ENCODE measurements at regions not wholly inside any gene's neighbourhood (a gene's known extent, or its start where the extent isn't known, plus 50 kb on each side); places are given as distances from the start of the nearest gene placed in this dataset.

DNA sequence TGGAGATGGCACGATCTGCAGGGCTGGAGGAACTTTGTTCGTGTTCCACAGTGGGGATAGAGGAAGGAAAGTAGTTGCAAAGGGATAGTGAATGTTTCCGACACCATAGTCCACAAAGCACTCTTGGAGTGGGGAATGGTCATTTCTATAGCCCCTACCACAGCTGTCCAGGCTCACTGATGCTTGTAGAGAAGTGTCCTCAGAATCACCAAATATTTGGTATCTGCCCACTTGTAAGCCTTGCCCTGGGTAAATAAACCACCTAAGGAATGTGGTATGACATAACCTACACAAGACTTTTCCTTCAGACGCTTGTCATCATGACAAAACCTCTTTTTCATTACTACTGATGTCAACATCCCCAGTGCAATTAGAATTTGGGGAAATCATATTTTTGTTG lies 686.5 kb upstream of the ARGLU1 start:
- Histone ChIP-seq H3K27me3 (ENCODE audit: control insufficient read depth in 1 of 2, insufficient read depth in 2 of 2, low read length in 2 of 2) (no peaks in the 10 kb centered on the region), H3K4me3 (ENCODE audit: low read depth in 1 of 2, low read length in 2 of 2) (no peak overlapping the region)

DNA sequence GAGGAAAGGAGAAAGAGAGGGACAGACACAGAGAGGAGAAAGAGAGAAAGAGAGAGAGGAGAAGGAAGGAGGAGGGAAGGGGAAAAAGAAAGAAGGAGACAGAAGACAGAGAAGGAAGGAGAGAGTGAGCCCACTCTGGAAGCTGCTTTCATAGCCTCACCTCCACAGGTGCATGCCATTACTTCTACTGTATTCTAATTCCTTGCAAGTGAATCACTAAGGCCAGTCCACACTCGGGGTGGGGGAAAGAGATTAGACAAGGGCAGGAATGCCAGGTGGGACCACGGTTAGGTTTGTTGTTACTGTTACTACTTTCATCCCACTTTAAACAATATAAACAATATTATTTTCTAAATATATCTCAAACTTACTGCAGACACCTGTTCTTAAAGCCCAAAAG lies 684.5 kb upstream of the ARGLU1 start:
- no peaks in the 10 kb centered on the region for H3K9me3 ChIP-seq (ENCODE audit: control insufficient read depth in 1 of 2, low read length in 2 of 2)
- no peak overlapping the region for H3K9ac ChIP-seq (ENCODE audit: low read depth in 1 of 2, low read length in 2 of 2)
- no peaks in the 10 kb centered on the region for H3K36me3 ChIP-seq (ENCODE audit: control insufficient read depth in 1 of 2, insufficient read depth in 2 of 2, low read length in 2 of 2)
- H3K27me3 ChIP-seq (ENCODE audit: control insufficient read depth in 1 of 2, insufficient read depth in 2 of 2, low read length in 2 of 2) = no peaks in the 10 kb centered on the region
- no peak overlapping the region for H3K27ac ChIP-seq (ENCODE audit: low read depth, low read length)
- no peak overlapping the region for H3K4me3 ChIP-seq (ENCODE audit: low read depth in 1 of 2, low read length in 2 of 2)
- H3K4me1 ChIP-seq (ENCODE audit: control insufficient read depth in 1 of 2, insufficient read depth in 2 of 2, low read length in 2 of 2) = no peaks in the 10 kb centered on the region

More for the DNA sequence above, 686.5 kb upstream of the ARGLU1 start:
- Histone ChIP-seq H3K9me3 (ENCODE audit: control insufficient read depth in 1 of 2, low read length in 2 of 2) (no peaks in the 10 kb centered on the region), H3K9ac (ENCODE audit: low read depth in 1 of 2, low read length in 2 of 2) (no peak overlapping the region), H3K4me1 (ENCODE audit: control insufficient read depth in 1 of 2, insufficient read depth in 2 of 2, low read length in 2 of 2) (no peaks in the 10 kb centered on the region), H3K36me3 (ENCODE audit: control insufficient read depth in 1 of 2, insufficient read depth in 2 of 2, low read length in 2 of 2) (no peaks in the 10 kb centered on the region), H3K27ac (ENCODE audit: low read depth, low read length) (no peak overlapping the region)

DNA sequence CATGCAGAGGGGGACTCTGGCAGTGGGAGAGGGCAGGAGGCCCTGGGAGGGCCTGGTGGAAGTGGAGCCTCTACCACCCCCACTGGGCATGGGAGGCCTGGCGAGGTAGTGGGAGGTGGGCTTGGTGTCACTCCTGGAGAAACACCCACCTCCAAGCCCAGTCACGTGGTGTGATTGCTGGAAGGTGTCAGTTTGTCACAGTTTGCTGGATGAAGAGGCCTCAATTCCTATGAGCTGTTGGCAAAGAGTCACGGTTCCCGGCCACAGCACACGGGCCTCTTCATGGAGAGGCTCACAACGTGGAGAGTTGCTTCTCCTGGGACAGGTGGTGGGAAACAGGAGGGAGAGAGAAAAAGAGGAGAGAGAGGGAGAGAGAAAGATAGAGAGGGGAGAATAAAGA lies 684.1 kb upstream of the ARGLU1 start:
- Histone ChIP-seq H3K27me3 (ENCODE audit: control insufficient read depth in 1 of 2, insufficient read depth in 2 of 2, low read length in 2 of 2) (no peaks in the 10 kb centered on the region), H3K4me1 (ENCODE audit: control insufficient read depth in 1 of 2, insufficient read depth in 2 of 2, low read length in 2 of 2) (no peaks in the 10 kb centered on the region), H3K9ac (ENCODE audit: low read depth in 1 of 2, low read length in 2 of 2) (no peak overlapping the region), H3K9me3 (ENCODE audit: control insufficient read depth in 1 of 2, low read length in 2 of 2) (no peaks in the 10 kb centered on the region), H3K4me3 (ENCODE audit: low read depth in 1 of 2, low read length in 2 of 2) (no peak overlapping the region), H3K27ac (ENCODE audit: low read depth, low read length) (no peak overlapping the region), H3K36me3 (ENCODE audit: control insufficient read depth in 1 of 2, insufficient read depth in 2 of 2, low read length in 2 of 2) (no peaks in the 10 kb centered on the region)

DNA sequence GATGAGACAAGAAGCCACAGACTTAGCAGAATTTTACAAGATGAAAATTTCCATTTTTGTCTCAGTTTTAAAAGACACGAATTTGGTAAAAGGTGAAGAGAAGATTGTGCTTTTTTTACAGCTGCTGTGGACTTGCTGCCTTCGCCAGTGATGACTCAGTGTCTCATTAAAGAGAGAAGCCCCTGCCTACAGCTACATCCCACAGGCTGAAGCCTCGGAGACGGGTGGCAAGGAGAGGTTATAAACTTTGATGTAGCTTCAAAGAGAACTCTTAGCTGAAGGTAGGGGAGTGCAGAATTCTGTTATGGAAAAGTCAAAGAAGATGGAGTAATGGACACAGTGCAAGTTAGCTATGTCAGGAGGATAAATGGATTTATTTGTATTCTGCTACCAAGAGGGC lies 683.4 kb upstream of the ARGLU1 start:
- H3K9ac ChIP-seq (ENCODE audit: low read depth in 1 of 2, low read length in 2 of 2) = no peak overlapping the region
- H3K4me1 ChIP-seq (ENCODE audit: control insufficient read depth in 1 of 2, insufficient read depth in 2 of 2, low read length in 2 of 2) = no peaks in the 10 kb centered on the region
- H3K27ac ChIP-seq (ENCODE audit: low read depth, low read length) = no peak overlapping the region
- no peaks in the 10 kb centered on the region for H3K36me3 ChIP-seq (ENCODE audit: control insufficient read depth in 1 of 2, insufficient read depth in 2 of 2, low read length in 2 of 2)
- H3K9me3 ChIP-seq (ENCODE audit: control insufficient read depth in 1 of 2, low read length in 2 of 2) = no peaks in the 10 kb centered on the region
- no peaks in the 10 kb centered on the region for H3K27me3 ChIP-seq (ENCODE audit: control insufficient read depth in 1 of 2, insufficient read depth in 2 of 2, low read length in 2 of 2)
- H3K4me3 ChIP-seq (ENCODE audit: low read depth in 1 of 2, low read length in 2 of 2) = no peak overlapping the region

DNA sequence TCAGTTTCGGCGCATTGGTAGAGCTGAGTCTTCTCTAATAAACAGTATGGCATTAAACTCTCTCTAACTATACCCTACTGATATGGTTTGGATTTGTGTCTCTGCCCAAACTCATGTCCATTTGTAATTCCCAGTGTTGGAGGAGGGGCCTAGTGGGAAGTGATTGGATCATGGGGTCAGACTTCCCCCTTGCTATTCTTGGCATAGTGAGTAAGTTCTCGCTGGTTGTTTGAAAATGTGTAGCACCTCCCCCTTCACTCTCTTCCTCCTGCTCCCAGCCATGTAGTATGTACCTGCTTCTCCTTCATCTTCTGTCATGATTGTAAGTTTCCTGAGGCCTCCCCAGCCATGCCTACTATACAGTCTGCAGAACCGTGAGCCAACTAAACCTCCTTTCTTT lies 682.7 kb upstream of the ARGLU1 start:
- H3K27me3 ChIP-seq (ENCODE audit: control insufficient read depth in 1 of 2, insufficient read depth in 2 of 2, low read length in 2 of 2) = no peaks in the 10 kb centered on the region
- H3K9me3 ChIP-seq (ENCODE audit: control insufficient read depth in 1 of 2, low read length in 2 of 2) = no peaks in the 10 kb centered on the region
- no peak overlapping the region for H3K27ac ChIP-seq (ENCODE audit: low read depth, low read length)
- H3K36me3 ChIP-seq (ENCODE audit: control insufficient read depth in 1 of 2, insufficient read depth in 2 of 2, low read length in 2 of 2) = no peaks in the 10 kb centered on the region
- no peak overlapping the region for H3K9ac ChIP-seq (ENCODE audit: low read depth in 1 of 2, low read length in 2 of 2)
- no peaks in the 10 kb centered on the region for H3K4me1 ChIP-seq (ENCODE audit: control insufficient read depth in 1 of 2, insufficient read depth in 2 of 2, low read length in 2 of 2)
- H3K4me3 ChIP-seq (ENCODE audit: low read depth in 1 of 2, low read length in 2 of 2) = no peak overlapping the region

DNA sequence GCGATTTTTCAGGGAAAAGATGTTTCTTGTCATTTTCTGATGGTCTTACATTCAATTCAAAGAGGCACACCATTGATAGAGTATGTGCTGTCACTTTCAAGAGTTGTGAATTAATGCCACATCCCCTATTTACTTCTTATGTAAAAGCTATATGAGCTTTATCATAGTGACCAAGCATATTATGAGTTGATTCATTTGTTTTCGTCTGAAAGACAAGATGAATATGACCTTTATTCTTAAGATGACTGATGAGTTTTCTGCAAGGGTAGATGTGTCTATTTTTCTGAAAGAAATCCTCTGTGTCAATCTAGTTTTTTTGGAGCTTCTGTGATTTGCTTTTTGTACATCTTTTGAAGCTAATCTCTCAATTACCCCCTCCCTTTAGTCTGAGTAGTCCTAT lies 676.3 kb upstream of the ARGLU1 start:
- Histone ChIP-seq H3K4me3 (ENCODE audit: low read depth in 1 of 2, low read length in 2 of 2) (no peak overlapping the region), H3K36me3 (ENCODE audit: control insufficient read depth in 1 of 2, insufficient read depth in 2 of 2, low read length in 2 of 2) (no peaks in the 10 kb centered on the region), H3K27me3 (ENCODE audit: control insufficient read depth in 1 of 2, insufficient read depth in 2 of 2, low read length in 2 of 2) (no peaks in the 10 kb centered on the region)

DNA sequence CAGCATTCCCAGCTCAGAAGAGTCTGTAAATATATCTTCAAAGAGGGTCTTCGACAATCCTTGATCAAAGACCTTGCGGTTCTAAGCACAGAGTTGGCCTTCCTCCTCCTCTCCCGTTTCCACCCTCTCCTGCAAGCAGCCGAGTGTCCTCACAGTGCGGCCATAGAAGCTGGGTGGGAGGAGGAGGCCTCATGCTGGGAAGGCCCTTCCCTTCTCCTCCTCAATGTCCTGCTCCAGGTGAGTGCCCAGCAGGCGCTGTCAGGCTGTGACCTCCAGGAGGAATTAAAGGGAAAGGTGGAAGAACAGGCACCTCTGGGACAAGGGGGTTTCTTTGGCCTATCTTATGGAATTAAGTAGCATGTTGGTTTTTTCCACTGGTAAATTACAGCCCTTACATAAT lies 674.2 kb upstream of the ARGLU1 start:
- Histone ChIP-seq H3K4me3 (ENCODE audit: low read depth in 1 of 2, low read length in 2 of 2) (no peak overlapping the region), H3K9me3 (ENCODE audit: control insufficient read depth in 1 of 2, low read length in 2 of 2) (no peaks in the 10 kb centered on the region), H3K27me3 (ENCODE audit: control insufficient read depth in 1 of 2, insufficient read depth in 2 of 2, low read length in 2 of 2) (no peaks in the 10 kb centered on the region), H3K9ac (ENCODE audit: low read depth in 1 of 2, low read length in 2 of 2) (no peak overlapping the region), H3K36me3 (ENCODE audit: control insufficient read depth in 1 of 2, insufficient read depth in 2 of 2, low read length in 2 of 2) (no peaks in the 10 kb centered on the region), H3K4me1 (ENCODE audit: control insufficient read depth in 1 of 2, insufficient read depth in 2 of 2, low read length in 2 of 2) (no peaks in the 10 kb centered on the region), H3K27ac (ENCODE audit: low read depth, low read length) (no peak overlapping the region)

More for the DNA sequence above, 676.3 kb upstream of the ARGLU1 start:
- Histone ChIP-seq H3K9me3 (ENCODE audit: control insufficient read depth in 1 of 2, low read length in 2 of 2) (no peaks in the 10 kb centered on the region), H3K9ac (ENCODE audit: low read depth in 1 of 2, low read length in 2 of 2) (no peak overlapping the region), H3K27ac (ENCODE audit: low read depth, low read length) (no peak overlapping the region), H3K4me1 (ENCODE audit: control insufficient read depth in 1 of 2, insufficient read depth in 2 of 2, low read length in 2 of 2) (no peaks in the 10 kb centered on the region)

DNA sequence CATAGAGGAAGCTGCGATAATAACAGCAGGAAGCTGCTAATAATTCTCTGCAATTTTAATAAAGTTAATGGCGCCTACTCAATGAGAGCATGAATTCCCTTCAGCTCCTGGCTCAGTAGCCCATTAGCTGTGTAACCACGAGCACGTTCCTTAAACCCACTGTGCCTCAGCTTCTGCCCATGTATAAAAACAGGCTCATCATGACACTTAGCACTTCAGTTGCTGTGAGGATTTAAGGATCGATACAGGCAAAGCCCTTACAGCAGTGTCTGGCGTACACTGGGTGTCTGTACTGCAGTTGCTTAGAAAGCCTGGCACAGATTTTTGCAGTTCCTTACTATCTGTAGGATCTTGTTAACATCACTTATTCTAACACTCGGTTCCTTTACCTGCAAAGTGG lies 673.4 kb upstream of the ARGLU1 start:
- H3K4me1 ChIP-seq (ENCODE audit: control insufficient read depth in 1 of 2, insufficient read depth in 2 of 2, low read length in 2 of 2) = no peaks in the 10 kb centered on the region
- no peak overlapping the region for H3K9ac ChIP-seq (ENCODE audit: low read depth in 1 of 2, low read length in 2 of 2)
- no peak overlapping the region for H3K4me3 ChIP-seq (ENCODE audit: low read depth in 1 of 2, low read length in 2 of 2)
- H3K9me3 ChIP-seq (ENCODE audit: control insufficient read depth in 1 of 2, low read length in 2 of 2) = no peaks in the 10 kb centered on the region
- no peaks in the 10 kb centered on the region for H3K36me3 ChIP-seq (ENCODE audit: control insufficient read depth in 1 of 2, insufficient read depth in 2 of 2, low read length in 2 of 2)
- no peaks in the 10 kb centered on the region for H3K27me3 ChIP-seq (ENCODE audit: control insufficient read depth in 1 of 2, insufficient read depth in 2 of 2, low read length in 2 of 2)
- H3K27ac ChIP-seq (ENCODE audit: low read depth, low read length) = no peak overlapping the region

DNA sequence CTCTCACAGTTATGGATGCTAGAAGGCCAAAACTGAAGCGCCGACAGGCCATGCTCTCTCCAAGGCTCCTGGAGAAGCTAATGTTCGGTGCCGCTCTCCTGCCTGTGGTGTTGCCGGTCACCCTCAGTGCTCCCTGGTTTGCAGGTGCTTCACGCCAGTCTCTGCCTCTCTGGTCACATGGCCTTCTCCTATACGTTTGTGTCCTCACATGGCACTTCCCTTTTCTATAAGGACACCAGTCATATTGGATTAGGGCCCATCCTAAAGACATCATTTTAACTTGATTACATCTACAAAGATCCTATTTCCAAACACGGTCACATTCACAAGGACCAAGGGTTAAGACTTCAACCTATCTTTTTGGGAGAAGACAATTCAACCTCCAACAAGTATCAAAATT lies 671.3 kb upstream of the ARGLU1 start:
- no peaks in the 10 kb centered on the region for H3K36me3 ChIP-seq (ENCODE audit: control insufficient read depth in 1 of 2, insufficient read depth in 2 of 2, low read length in 2 of 2)
- H3K9me3 ChIP-seq (ENCODE audit: control insufficient read depth in 1 of 2, low read length in 2 of 2) = no peaks in the 10 kb centered on the region
- H3K27ac ChIP-seq (ENCODE audit: low read depth, low read length) = no peak overlapping the region
- no peaks in the 10 kb centered on the region for H3K27me3 ChIP-seq (ENCODE audit: control insufficient read depth in 1 of 2, insufficient read depth in 2 of 2, low read length in 2 of 2)
- H3K9ac ChIP-seq (ENCODE audit: low read depth in 1 of 2, low read length in 2 of 2) = no peak overlapping the region
- no peaks in the 10 kb centered on the region for H3K4me1 ChIP-seq (ENCODE audit: control insufficient read depth in 1 of 2, insufficient read depth in 2 of 2, low read length in 2 of 2)
- H3K4me3 ChIP-seq (ENCODE audit: low read depth in 1 of 2, low read length in 2 of 2) = no peak overlapping the region

DNA sequence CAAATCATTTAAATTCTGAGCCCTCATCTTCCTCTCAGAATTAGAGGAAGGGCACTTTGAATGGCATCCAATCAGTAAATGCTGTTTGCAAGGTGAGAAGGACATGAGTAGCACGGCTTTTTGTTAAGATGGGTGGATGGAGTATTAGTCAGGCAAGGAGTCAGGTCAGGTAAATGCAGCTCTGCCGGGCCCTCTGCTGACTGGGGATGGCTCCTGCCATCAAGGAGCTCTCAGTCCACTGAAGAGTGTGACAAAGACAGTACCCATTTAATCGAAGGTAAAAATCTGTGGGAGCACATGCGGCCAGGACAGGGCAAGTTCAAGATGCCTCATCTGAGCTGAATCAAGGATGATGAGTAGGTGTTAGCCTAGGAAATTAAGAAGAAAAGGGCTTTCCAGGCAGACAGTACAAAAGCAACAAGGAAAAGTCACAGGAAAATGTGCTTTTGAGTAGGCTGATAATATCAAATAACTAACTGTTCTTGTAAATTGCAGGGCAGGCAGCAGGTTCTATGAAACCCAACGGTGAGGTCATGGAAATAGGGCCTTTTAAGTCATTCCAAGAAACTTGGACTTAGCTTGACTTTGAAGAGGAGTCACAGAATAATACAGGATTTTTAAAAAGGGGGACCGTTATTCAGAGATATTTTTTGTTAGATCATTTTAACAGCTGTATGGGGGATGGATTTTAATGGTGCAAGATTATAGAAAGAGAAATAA lies 670.5 kb upstream of the ARGLU1 start:
- H3K36me3 ChIP-seq (ENCODE audit: control insufficient read depth in 1 of 2, insufficient read depth in 2 of 2, low read length in 2 of 2) = no peaks in the 10 kb centered on the region
- no peak overlapping the region for H3K4me3 ChIP-seq (ENCODE audit: low read depth in 1 of 2, low read length in 2 of 2)
- H3K9me3 ChIP-seq (ENCODE audit: control insufficient read depth in 1 of 2, low read length in 2 of 2) = no peaks in the 10 kb centered on the region
- H3K27ac ChIP-seq (ENCODE audit: low read depth, low read length) = no peak overlapping the region
- H3K4me1 ChIP-seq (ENCODE audit: control insufficient read depth in 1 of 2, insufficient read depth in 2 of 2, low read length in 2 of 2) = no peaks in the 10 kb centered on the region
- no peak overlapping the region for H3K9ac ChIP-seq (ENCODE audit: low read depth in 1 of 2, low read length in 2 of 2)
- no peaks in the 10 kb centered on the region for H3K27me3 ChIP-seq (ENCODE audit: control insufficient read depth in 1 of 2, insufficient read depth in 2 of 2, low read length in 2 of 2)

All from duodenal mucosa (tissue), 2 donors.